ENCODE measurements at regions not wholly inside any gene's neighbourhood (a gene's known extent, or its start where the extent isn't known, plus 50 kb on each side); places are given as distances from the start of the nearest gene placed in this dataset.
A peak's percentile ranks its signal among the peaks of the same experiment; 100 is the strongest.

DNA sequence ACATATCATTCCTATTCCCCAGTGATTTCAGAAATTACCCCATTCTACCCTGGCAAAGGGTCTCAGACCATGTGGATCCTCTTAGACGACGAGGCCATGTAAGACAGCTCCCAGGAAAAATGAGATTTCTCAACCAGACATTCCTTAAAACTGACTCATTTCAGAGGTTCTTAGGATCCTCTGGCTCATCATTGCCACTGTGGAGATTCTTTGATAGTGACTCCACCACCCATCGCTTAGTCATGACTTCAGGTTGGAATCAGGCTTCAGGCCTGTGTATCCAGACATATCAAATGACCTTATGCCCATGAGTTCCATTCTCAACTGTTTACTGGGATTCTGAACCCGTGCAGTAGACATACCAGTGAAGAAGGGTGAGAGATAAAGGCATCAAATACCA, 245.6 kb upstream of the TCF4 start:
- TF ChIP-seq POLR2A (IDR thresholded peaks at IDR 0.05): no peak
- TF ChIP-seq, protein P1, sequence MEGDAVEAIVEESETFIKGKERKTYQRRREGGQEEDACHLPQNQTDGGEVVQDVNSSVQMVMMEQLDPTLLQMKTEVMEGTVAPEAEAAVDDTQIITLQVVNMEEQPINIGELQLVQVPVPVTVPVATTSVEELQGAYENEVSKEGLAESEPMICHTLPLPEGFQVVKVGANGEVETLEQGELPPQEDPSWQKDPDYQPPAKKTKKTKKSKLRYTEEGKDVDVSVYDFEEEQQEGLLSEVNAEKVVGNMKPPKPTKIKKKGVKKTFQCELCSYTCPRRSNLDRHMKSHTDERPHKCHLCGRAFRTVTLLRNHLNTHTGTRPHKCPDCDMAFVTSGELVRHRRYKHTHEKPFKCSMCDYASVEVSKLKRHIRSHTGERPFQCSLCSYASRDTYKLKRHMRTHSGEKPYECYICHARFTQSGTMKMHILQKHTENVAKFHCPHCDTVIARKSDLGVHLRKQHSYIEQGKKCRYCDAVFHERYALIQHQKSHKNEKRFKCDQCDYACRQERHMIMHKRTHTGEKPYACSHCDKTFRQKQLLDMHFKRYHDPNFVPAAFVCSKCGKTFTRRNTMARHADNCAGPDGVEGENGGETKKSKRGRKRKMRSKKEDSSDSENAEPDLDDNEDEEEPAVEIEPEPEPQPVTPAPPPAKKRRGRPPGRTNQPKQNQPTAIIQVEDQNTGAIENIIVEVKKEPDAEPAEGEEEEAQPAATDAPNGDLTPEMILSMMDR (IDR thresholded peaks at IDR 0.05): no peak
- H3K27me3 ChIP-seq: no peaks in the 10 kb centered on the region
- intact Hi-C loops (cut with DNase I): no loop called here
- no peaks in the 10 kb centered on the region for H3K4me1 ChIP-seq
- H3K27ac ChIP-seq: no peak overlapping the region
- no peaks in the 10 kb centered on the region for H3K9me3 ChIP-seq
- no peak for DNase-seq
- H3K4me3 ChIP-seq (replicated peaks in 1 of 3): no peak overlapping the region
- 85 to 90% methylated on average over 4 of the region's 4 CpGs for WGBS, 2 donors
- no peaks in the 10 kb centered on the region for H3K36me3 ChIP-seq

DNA sequence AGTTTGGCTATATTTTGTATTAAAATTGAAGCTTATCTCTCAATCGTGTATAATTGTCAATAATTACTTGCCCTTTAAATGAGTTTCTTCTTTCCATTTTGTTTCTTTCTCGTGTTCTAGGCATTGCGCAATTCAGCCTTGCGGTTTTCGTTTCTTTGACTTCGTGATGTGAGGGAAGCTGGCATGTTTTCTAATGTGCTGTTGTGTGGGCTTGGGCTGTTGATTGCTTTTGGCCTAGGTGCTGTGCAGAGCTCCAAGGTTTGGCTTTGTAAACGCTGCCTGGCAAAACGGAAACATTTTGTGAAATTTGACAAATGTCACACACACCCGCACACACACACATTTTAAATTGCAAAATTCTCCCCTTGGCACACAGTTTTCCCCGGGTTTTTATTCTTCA, 242.6 kb upstream of the TCF4 start:
- TF ChIP-seq, protein P1 (IDR thresholded peaks at IDR 0.05): no peak
- TF ChIP-seq POLR2A (IDR thresholded peaks at IDR 0.05): no peak
- no peak for DNase-seq
- Histone ChIP-seq H3K9me3 (no peaks in the 10 kb centered on the region), H3K4me1 (no peaks in the 10 kb centered on the region), H3K4me3 (replicated peaks in 1 of 3) (no peak overlapping the region), H3K36me3 (no peaks in the 10 kb centered on the region), H3K27me3 (no peaks in the 10 kb centered on the region), H3K27ac (no peak overlapping the region)
- 94 to 95% methylated on average over 10 of the region's 10 CpGs for WGBS, 2 donors
- intact Hi-C loops (cut with DNase I): no loop called here

DNA sequence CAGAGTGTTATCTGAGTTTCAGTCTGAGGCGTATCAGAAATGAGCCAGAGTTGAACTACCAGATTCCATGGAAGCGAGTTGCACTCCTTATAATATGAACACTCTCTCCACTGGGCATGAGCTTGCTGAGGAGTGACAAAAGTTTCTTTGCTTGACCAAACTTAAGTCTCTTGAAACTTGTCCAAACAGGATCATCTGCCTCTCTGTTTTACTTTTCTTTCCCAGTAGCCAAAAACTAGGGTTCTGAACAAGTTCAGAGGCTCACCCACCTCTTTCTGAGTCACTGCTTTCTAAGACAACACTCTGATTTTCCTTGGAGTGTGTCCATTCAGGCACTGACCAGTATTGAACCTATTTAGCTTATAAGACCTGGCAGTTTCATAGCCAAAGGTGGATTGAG, 233.2 kb upstream of the TCF4 start:
- H3K9me3 ChIP-seq: no peaks in the 10 kb centered on the region
- H3K4me1 ChIP-seq: peaks cover 5 to 9% of the 10 kb centered on the region in 2 donors
- WGBS, 2 donors: 24 to 32% methylated on average over 2 of the region's 2 CpGs
- no peaks in the 10 kb centered on the region for H3K27me3 ChIP-seq
- no peak for TF ChIP-seq POLR2A (IDR thresholded peaks at IDR 0.05)
- TF ChIP-seq, protein P1 (IDR thresholded peaks at IDR 0.05): no peak
- no peaks in the 10 kb centered on the region for H3K36me3 ChIP-seq
- H3K27ac ChIP-seq: peak overlapping the region in 1 of 3 donors; percentile 7
- intact Hi-C loops (cut with DNase I): no loop called here
- peak; percentile 10 to 13 for DNase-seq
- no peak overlapping the region for H3K4me3 ChIP-seq (replicated peaks in 1 of 3)

DNA sequence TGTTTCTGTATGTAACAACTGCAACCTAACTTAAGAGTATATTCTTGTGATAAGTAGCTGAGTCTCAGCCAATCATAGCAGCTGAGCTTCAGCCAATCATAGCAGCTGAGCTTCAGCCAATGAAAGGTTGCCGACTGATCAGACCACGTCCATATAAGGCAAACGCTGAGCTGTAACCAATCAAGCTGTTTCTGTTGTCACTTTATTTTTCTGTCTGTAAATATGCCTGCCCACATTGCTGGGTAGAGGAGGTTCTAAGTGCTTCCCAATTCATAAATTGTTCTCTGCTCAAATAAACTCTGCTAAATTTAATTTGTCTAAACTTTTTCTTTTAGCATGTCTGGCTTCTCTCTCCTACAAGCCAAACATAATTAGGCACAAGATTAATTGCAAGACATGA, 231.5 kb upstream of the TCF4 start:
- Histone ChIP-seq H3K9me3 (no peaks in the 10 kb centered on the region), H3K36me3 (no peaks in the 10 kb centered on the region), H3K27ac (no peak overlapping the region), H3K4me3 (replicated peaks in 1 of 3) (no peak overlapping the region), H3K4me1 (peaks cover 5 to 9% of the 10 kb centered on the region in 2 donors), H3K27me3 (no peaks in the 10 kb centered on the region)
- WGBS, 2 donors: 95 to 99% methylated on average over 3 of the region's 3 CpGs
- no peak for DNase-seq
- intact Hi-C loops (cut with DNase I): no loop called here
- TF ChIP-seq POLR2A (IDR thresholded peaks at IDR 0.05): no peak
- TF ChIP-seq, protein P1 (IDR thresholded peaks at IDR 0.05): no peak

- peaks cover 5 to 9% of the 10 kb centered on the region in 2 donors for H3K4me1 ChIP-seq
- no peak for DNase-seq
- H3K27ac ChIP-seq: no peak overlapping the region
- intact Hi-C loops (cut with DNase I): no loop called here
- 90 to 93% methylated on average over 1 of the region's 1 CpG for WGBS, 2 donors
- no peaks in the 10 kb centered on the region for H3K36me3 ChIP-seq
- TF ChIP-seq, protein P1 (IDR thresholded peaks at IDR 0.05): no peak
- no peak for TF ChIP-seq POLR2A (IDR thresholded peaks at IDR 0.05)
- H3K9me3 ChIP-seq: no peaks in the 10 kb centered on the region
- no peak overlapping the region for H3K4me3 ChIP-seq (replicated peaks in 1 of 3)
- no peaks in the 10 kb centered on the region for H3K27me3 ChIP-seq
These were observed 230.3 kb upstream of the TCF4 start for GRCh38 chr18:55818284-55818683.
